Stimulated activated CD8-positive, alpha-beta memory T cell treated with anti-CD3 and anti-CD28 coated beads, Interleukin-15, amount 100 ng/mL, for 1 hour (primary cell): ENCODE measurements at regions not wholly inside any gene's neighbourhood (a gene's known extent, or its start where the extent isn't known, plus 50 kb on each side); places are given as distances from the start of the nearest gene placed in this dataset.
"Not testable (repeated sequence)": the region's sequence is repeated elsewhere in the genome, so short reads cannot be mapped to it uniquely, and the experiment has no call there.

Source experiments
- DNase-seq: peaks from one replicate; pipeline ENCODE4 v3.0.0-alpha.2; 2020; ENCODE audit warnings: low read depth

- no peak for DNase-seq
Observed at GRCh38 chr15:45868109-45868691, 233.4 kb downstream of the SQOR start.

GRCh38 chr15:45869034-45869668, 234.3 kb downstream of the SQOR start:
- no peak for DNase-seq

DNA sequence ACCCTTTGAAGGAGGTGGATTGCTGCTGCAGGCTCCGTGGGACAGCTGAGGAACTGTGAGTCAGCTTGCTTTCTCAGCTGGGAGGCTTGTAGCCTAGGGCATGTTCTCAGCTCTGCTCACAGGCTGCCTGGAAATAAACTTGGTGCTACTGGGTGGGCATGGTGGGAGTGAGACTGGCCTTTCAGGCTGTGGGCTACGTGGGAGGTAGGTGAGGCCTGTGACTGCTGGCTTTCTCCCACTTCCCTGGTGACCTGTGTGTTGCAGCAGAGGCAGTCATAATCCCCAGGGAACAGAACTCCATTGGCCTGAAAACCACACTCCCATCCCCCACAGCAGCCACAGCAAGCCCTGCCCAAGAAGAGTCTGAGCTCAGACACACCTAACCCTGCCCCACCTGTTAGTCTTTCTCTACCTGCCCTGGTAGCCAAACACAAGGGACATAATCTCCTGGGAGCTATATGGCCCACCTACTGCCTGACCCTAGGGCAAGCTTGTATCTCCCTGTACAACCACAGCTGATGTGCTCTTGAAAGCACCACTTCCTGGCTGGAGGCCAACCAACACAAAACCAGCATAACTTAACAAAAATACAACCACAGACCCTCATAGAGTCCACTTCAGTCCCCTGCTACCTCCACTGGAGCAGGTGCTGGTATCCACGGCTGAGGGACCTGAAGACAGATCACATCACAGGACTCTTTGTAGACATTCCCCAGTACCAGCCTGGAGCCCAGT, 236.5 kb downstream of the SQOR start:
- no peak for DNase-seq

GRCh38 chr15:45873781-45874180, 239.0 kb downstream of the SQOR start:
- DNase-seq, result no peak

DNA sequence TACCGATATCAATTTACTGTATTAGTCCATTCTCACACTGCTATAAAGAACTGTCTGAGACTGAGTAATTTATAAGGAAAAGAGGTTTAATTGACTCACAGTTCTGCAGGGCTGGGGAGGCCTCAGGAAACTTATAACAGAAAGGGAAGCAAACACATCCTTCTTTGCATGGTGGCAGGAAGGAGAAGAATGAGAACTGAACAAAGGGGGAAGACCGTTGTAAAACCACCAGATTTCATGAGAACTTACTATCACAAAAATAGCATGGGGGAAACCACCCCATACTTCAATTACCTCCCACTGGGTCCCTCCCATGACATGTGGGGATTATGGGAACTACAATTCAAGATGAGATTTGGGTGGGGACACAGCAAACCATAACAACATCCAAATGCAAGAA, 239.7 kb downstream of the SQOR start:
- DNase-seq, result not testable (repeated sequence)

DNA sequence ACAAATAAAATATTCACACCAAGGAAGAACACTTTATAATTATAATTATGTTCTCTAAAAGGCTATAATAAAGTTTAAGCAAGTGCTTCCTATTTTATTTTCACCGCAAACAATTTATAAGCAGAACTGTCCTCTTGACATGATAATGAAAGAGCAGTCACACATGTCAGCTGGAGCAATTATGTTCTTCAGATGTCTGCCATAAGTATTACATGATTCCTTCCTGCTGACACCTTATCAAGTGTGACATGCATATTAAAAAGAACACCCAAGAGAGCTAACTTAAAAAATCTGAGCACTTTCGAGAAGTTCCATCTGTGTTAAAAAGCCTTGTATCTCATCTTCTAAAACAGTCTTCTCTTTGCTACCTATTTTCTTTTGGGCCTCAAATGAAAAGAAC, 249.5 kb downstream of the SQOR start:
- DNase-seq, result no peak

- DNase-seq, result no peak
Observed at GRCh38 chr15:45884755-45885445, 250.1 kb downstream of the SQOR start.

- no peak for DNase-seq
Observed at GRCh38 chr15:45885801-45886200, 251.0 kb downstream of the SQOR start.

- no peak for DNase-seq
Observed at GRCh38 chr15:45891766-45892165, 256.9 kb downstream of the SQOR start.

- no peak for DNase-seq
Observed at GRCh38 chr15:45892182-45892581, 257.4 kb downstream of the SQOR start.

GRCh38 chr15:45903283-45903682, 268.5 kb downstream of the SQOR start:
- no peak for DNase-seq

GRCh38 chr15:45904019-45904418, 269.2 kb downstream of the SQOR start:
- DNase-seq, result no peak

GRCh38 chr15:45906230-45906629, 271.4 kb downstream of the SQOR start:
- no peak for DNase-seq

- no peak for DNase-seq
Observed at GRCh38 chr15:45910671-45911070, 275.8 kb downstream of the SQOR start.

- DNase-seq, result no peak
Observed at GRCh38 chr15:45913451-45913850, 278.6 kb downstream of the SQOR start.

DNA sequence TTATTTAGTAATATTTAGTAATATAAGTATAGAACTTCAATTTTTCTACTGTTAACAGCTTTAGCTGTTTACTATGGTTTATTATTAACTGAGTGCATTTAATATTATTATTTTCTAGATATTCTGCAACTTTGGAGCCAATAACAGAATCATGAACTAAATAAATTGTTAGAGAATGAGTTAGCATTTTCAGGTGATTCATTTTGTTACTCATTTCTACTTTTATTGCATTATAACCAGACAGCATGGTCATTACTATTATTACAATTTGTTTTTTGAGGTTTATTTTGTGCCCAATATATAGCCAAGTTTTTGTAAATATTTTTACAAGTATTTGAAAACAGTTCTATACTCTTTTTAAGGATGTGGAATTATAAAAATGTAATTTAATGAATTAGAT, 279.6 kb downstream of the SQOR start:
- no peak for DNase-seq

DNA sequence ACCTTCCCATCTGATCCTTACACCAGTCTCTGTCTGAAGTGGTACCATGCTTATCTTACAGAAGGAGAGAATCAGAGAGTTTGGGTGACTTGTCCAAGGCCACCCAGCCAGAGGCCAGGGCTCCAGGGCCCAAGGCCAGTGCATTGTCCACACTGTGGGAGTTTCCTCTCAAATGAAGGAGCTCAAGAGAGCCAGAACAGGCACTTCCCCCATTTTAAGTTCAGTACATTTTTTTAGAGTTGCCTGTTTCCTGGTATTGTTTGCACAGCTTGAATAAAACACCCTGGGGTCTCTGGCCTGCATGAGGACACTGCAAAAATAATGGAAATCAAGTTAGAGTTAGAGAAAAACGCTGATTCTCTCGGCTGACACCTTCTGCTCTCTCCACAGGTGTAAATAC, 284.0 kb downstream of the SQOR start:
- no peak for DNase-seq

- DNase-seq, result no peak
Observed at GRCh38 chr15:45919806-45920205, 285.0 kb downstream of the SQOR start.

- DNase-seq, result no peak
Observed at GRCh38 chr15:45921376-45921775, 286.5 kb downstream of the SQOR start.

DNA sequence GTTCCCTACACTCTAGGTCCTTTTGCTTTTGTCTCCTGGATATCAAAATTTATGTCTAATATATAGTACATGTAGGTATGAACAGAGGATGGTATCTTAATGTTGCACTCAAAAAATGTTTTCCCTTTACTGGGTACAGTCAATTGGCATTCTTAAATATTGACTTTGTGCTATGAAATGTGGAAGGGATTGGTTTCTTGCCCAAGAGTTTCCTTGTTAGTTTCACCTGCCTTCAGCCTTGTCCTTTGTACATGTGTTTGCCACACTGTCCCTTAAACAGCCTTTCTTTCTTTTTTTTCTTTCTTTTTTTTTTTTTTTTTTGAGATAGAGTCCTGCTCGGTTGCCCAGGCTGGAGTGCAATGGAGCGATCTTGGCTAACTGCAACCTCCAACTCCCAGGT, 287.1 kb downstream of the SQOR start:
- no peak for DNase-seq

GRCh38 chr15:45941367-45941766, 306.5 kb downstream of the SQOR start:
- DNase-seq, result no peak

DNA sequence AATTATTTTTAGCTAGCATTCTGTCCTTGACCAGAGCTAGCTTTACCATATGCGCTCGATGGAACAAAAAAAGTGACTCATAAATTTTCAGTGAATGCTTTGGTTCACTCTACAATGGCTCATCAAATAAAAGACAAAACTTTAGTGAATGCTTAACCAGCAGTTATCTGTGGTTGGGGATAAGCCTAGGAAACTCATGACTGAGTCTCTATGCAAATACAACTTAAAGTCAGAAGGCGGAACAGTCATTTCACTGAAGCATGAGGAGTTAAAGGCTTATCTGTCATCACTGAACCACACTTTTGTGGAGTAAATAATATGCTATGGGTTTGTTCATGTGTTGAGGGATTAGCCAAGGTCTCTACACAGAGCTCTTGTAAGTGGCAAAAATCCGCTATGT, 308.4 kb downstream of the SQOR start:
- DNase-seq, result no peak

DNA sequence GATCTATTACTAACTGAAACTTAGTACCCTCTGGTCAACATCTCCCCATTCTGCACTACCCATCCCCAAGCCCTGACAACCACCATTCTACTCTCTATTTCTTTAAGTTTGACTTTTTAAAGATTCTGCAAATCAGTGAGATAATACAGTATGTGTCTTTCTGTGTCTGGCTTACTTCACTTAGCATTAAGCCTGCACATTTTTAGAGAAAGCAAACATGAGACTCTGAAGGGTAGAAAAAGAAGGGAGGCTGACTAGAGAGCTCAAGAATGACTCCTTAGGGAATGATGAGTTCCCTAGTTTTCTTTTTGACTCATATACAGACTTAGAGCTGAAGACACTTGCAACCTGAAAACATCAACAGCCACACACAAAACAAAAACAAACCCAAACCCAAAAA, 311.3 kb downstream of the SQOR start:
- no peak for DNase-seq
